Hypothalamus (tissue), 51 donors: ENCODE measurements at regions not wholly inside any gene's neighbourhood (a gene's known extent, or its start where the extent isn't known, plus 50 kb on each side); places are given as distances from the start of the nearest gene placed in this dataset.

Experiments used
- DNase-seq, 51 donors: peaks; one replicate each; lab custom pipeline; 2025; lab: John Stamatoyannopoulos, UW

DNA sequence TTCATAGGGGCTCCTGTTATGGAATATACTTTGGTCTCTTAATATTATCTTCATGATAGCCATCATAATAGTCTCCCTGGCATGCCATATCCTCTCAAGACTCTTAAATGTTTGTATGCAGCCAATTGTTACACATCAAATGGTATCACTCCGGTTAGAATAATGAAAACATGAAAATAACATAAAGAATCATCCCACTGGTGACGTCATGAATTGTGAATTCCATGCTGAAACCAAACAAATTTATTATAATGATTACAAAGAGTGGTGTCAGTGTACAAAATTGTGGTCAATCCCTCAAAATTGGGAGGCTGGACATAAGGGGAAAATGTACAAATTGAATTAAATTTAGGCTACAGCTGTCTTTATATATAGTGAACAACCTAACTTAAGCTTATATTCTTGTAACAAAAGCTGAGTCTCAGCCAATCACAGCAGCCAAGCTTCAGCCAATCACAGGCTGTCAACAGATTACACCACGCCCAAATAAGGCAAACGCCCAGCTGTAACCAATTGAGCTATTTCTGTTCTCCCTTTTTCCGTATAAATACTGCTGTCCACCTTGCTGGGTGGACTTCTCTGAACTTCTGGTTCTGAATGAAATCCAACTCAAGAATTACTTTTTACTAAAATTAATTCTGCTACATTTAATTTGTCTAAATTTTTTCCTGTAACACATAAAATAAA, 156.1 kb downstream of the CHD9NB start:
- no peak for DNase-seq

DNA sequence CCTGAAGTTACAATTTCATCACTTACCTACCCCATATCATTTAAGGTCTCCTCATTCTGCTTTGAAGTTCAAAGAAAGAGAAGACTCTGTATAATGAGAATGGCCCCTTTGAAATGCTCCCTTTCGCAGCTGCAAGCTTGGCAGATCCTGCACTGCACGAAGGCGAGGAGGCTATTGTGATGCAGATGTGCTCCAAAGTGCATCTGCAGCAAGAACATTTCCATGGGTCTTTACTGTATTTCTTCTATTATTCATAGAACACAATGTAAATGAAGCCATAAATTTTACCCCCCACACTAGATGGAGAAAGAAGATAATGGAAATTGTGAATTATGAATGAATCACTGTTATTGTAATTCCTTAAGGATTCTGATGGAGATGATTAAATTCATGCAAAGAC, 178.7 kb downstream of the CHD9NB start:
- DNase-seq: peak in 4 of 51 donors; percentile 2 to 15 (median 4)

DNA sequence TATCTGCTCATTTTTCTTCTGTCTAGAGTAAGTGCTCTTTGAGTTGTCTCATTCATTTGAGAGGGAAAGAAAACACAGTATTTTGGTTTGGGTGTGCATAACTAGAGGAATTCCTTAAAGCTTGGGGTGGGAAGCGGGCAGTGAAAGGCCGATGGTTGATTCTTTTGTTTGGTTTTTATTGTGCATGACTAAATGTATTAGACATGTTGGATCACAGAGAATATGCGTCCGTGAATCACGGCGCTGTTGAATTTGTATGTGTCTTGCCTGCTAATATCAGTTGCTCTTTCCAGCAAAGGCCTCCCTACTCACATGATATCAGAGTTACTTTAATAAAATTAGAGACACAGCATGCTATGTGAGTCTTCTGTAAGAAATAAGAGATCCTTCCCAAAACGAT, 180.0 kb downstream of the CHD9NB start:
- no peak for DNase-seq

DNA sequence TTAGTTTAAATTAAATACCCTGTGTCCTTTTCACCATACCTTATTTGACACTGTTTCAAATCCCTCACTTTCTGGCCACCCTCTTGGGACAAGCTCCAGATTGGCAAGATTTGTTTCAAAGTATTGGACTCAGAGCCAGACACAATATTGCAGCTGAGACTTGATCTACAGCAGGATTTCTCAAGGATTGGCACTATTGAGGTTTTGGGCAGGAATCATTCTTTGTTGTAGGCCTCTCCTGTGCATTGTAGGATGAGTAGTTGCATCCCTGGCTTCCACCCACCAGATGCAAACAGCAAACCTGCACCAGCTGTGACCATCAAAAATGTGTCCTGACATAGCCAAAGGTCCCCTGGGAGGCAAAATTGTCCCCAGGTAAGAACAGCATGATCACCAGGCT, 181.2 kb downstream of the CHD9NB start:
- DNase-seq: no peak

DNA sequence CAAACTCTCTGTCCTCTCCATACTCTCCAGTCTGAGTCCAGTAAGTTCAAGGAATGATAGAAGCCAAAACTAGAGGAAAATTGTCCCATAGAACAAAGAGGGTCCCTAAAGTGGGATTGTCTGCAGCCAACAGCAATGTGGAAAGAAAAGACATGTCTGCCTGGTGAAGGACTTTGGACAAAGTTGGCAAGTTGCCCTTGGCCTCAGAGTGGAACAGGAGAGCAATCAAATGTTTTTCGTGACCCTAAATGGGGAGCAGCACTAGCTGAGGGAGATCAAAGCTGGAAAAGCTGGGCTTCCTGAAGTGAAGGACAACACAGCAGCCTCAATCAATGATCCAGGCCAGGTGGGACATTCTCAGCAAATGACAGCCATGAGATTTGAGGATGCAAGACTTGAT, 183.5 kb downstream of the CHD9NB start:
- DNase-seq: no peak

DNA sequence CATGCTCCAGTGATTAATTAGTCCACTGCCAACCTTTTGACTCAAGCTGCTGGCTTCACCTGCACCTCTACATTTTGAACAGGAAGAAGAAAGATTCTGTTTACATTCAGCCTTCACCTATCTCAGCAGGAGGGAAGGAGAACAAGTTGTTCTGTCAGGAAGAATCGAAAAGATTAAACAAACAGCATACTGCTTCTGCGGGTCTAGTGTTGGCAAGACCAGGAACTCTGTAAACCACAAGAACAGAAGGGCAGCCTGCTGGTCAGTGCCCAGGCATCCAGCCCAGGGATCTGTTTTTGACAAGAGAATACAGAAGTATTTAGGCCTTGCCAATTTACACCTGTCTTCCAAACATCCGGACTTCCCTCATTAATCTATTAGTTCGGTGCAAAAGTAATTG, 189.7 kb downstream of the CHD9NB start:
- DNase-seq: no peak

DNA sequence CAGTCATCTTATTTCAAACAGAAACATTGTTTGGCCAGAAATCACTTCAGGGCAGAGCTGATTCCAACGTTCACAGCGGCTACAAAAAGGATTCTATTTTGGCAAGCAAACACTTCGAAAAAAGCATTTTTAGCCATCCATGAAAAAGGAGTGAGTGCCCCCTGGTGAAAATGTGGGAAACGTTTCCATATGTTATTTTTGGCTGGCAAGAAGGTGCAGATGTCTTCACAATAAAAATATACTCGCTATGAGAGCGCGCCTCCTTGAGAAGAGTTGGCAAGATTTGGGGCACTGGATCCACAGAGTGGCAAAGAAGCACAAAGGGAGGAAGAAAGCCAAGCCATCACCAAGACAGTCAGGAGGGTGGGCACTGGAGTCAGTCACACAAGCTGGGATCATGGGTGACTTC, 191.1 kb downstream of the CHD9NB start:
- peak in 6 of 51 donors; percentile 0 to 24 (median 5) for DNase-seq

DNA sequence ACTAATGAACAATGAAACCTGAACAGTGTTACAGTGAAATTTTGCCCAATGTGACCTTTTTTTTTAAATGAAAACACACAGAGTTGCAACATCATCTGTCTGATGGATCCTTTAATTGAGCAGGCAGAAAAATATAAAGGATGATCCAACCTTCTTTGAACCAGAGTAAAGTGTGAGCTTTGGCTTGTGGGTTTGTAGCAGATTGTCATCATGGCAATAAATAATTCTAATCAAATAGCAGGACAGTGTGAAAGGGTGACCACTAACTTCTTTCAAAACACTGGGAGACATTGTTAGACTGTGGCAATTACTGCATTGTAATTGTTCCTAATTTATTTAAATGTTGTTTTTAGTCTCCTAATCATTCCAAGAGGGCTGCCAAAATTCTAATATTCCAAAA, 197.2 kb downstream of the CHD9NB start:
- no peak for DNase-seq

DNA sequence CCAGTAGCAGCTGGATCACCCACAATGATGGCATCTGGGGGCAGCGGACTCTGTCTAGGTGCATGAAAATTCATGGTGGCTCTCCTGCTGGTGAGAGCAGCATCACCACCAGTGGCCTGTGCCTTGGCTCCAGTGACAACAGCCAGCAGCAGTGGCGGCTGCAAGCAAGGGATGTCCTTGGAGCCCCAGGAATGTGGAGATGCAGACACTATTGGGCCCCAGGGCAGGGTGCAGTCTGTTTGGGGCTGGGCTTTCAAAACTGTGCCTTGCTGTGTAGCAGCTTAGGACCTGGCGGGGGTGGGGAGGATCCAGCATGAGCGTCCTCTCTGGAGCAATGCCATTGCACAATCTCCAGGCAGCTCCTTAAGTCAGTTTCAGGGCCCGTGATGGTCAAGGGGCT, 199.7 kb downstream of the CHD9NB start:
- no peak for DNase-seq

DNA sequence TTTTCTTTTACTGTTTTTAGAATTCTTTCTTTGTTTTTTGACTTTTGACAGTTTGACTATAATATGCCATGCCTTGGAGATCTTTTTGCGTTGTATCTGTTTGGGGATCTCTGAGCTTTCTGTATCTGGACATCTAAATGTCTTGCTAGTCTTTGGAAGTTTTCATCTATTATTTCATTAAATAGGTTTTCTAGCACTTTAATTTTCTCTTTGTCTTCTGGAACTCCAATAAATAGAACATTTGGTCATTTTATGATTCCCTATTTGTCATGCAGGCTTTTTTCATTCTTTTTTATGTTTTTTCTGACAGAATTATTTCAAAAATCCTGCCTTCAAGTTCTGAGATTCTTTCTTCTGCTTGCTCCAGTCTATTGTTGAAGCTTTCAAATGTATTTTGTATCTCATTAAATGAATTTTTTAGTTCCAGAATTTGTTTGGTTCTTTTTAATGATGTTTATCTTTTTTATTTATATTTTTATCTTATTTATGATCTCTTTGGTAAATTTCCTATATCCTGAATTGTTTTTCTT, 201.4 kb downstream of the CHD9NB start:
- DNase-seq: no peak

DNA sequence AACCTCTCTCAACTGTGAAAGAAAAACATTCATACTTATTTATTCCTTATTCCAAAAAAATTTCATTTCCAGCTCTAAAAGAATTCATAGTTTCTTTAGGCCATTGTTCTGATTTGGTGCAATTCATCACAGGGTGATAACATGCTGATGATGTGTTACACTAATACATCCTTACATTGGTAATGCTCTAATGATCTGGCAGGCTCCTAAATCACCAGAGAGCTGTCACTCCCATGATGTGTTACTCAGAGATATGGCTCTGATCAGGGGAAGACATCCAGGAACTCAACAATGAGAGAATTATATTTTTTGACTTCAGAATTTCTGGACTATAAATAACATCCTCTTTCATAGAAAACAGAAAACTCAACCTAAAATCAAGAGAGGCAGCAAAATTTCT, 209.3 kb downstream of the CHD9NB start:
- no peak for DNase-seq

DNA sequence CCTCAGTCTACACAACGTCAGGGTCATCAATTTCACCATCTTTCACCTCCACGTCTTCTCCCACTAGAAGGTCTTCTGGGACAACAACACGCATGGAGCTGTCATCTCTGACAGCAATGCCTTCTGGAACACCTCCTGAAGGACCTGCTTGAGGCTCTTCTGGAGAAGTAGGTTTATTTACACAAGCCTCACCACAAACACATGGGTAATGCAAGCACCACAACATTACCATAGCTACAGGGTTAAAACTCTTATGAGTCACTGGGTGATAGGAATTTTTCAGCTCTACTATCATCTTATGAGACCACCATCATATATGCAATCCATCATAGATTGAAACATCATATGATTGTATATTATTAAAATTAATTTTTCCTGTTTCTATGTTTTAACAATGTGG, 215.4 kb downstream of the CHD9NB start:
- DNase-seq: no peak

DNA sequence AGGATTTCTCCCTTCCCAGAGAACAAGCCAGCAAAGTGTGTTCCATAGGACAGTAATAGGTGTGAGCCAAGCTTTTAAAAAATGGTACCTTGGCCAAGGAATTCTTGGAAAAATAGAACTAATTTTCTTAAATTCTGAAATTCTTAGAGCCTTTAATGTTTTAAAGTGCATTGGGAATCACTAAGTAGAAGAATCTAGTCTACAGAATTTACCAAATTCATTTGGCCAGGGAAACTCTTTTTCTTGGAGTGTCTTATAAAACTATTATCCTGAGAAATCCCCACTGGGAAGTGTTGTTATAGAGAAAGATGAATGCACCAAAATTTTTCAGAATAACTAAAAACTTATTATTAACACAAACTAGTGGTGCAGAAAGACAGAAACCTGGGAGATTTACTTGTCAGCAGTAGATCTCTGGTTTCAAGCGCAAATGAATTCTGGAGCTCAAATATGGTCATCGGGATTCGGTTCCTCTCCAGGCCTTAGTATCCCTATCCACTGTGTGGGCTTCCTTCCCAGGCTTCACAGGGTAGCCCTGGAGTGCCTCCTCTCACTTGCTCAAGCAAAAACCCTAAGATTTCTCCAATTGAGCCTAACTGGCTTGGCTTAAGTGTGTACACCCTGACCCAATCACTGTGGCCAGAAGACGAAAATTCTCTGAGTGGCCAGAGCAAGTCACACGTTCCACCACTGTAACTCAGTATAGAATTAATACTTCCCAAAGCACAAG, 217.8 kb downstream of the CHD9NB start:
- DNase-seq: no peak

DNA sequence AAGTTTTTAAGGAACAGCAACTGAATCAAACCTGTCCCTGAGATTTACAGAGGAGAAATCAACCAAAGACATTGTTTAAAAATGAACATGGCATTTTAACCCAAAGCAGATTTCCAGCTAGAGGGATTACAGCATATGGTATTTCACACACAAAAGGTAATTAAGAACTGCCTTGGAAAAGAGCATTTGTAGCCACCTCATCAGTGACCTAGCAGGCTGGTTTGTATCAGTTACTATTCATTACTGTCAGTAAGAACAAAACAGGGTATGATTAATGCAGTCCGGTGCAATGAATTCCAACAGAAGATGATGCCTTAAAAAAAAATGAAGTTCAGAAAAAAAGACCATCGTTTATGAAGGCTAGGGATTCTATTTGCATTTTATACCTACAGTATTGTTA, 219.9 kb downstream of the CHD9NB start:
- no peak for DNase-seq

DNA sequence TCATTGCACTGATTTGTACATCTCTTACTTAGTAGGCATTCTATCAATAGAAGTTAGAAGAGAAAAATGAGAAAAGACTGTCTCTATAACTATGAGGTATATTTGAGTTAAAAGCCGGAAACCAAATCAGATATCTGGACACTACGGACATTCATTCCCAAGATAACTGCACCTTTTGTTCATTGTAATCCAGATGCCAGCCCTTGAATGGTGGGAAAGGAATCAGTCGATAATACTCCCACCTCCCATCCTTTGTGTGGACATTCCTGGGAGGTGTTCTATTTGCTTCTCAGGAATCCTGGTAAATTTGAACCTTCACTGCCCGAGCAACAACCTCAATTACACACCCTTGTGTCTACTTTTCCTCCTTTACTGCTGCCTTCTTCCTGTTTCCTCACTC, 225.2 kb downstream of the CHD9NB start:
- no peak for DNase-seq

DNA sequence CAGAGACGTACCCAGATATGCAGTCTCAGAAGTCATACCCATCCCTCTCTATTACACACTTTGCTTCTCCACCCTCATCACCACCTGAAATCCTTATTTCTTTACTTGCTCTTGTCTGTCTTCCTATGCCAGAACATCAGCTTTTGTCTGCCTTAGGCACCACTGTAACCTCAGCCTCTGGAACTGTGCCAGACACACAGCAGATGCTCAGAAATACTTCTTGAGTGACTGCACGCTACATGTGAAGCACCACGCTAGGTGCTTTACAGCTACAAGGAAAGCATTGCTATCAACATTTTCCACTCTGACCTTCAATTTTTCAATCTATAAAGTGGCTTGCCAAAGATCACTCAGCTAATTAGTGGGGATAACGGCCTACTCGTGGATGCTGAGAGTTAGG, 226.8 kb downstream of the CHD9NB start:
- DNase-seq: no peak

DNA sequence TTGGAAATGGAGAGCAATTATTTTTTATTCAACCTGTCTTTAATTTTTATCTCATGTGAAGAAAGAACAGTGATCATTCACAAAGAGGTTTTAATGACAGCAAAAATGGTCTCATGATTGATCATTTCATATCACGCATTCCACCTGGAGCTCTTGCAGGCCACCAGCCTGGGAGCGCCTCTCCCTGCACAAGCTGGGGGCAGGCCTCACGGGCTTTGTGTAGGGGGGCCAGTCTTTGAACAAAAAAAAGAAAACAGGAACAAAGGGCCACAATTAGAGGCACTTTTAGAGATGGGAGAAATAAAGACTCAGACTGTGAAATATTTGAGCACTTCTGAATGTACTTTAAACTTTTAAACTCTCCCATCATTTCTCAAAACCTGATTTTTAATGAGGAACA, 232.9 kb downstream of the CHD9NB start:
- DNase-seq: no peak

DNA sequence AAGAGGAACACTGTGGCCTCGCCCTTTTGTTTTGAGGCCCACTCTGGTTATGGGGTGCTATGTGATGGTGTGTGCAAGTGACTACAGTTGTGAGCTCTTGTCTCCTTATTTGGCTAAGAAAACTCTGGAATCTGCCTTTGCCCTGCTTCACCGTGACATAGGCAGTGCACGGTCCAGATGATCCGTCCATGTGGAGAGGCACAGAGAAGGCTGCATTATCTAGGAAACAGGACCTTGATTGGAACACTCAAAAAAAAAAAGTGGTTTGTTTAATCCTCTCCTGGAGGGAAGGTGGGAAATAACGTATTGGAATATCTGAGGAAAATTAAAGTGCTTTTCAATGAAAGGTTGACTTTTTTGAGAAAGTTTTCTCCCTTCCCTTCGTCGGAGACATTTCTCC, 233.3 kb downstream of the CHD9NB start:
- no peak for DNase-seq

DNA sequence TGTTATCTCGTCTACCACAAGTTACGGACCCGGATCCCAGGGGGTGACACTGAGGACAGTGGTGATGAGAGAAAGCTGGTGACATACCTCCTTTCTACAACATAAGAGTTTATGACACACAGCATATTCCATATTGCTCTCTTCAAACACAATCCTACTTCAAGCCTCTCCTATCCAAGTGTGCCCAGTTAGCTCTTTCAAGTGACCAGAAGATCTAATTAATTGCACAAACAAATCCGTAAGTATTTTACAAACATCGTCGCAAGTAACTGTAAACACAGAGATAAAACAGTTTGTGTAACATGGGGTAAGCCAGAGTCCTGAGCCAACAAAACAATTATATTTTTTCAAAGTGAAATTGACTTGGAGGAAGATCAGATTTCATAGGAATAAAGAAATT, 235.0 kb downstream of the CHD9NB start:
- DNase-seq: no peak

DNA sequence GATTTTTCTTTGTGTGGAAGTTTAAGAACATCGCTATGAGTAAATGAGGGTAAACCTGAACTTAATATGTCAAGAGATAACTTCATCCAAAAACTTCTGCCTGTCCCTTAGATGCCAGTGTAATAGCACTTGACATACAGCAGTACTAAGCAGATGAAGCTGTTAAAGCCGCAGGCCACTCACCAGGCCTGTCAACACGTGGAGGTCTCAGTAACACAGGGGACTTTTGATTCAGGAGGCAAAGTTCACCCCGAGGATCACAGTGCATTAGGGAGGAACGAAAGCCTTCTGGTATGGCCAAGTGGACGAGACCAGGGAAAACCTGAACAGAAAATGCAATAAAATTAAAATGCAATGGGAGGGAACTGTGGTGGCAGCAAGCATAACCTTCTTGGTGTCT, 235.7 kb downstream of the CHD9NB start:
- no peak for DNase-seq

DNA sequence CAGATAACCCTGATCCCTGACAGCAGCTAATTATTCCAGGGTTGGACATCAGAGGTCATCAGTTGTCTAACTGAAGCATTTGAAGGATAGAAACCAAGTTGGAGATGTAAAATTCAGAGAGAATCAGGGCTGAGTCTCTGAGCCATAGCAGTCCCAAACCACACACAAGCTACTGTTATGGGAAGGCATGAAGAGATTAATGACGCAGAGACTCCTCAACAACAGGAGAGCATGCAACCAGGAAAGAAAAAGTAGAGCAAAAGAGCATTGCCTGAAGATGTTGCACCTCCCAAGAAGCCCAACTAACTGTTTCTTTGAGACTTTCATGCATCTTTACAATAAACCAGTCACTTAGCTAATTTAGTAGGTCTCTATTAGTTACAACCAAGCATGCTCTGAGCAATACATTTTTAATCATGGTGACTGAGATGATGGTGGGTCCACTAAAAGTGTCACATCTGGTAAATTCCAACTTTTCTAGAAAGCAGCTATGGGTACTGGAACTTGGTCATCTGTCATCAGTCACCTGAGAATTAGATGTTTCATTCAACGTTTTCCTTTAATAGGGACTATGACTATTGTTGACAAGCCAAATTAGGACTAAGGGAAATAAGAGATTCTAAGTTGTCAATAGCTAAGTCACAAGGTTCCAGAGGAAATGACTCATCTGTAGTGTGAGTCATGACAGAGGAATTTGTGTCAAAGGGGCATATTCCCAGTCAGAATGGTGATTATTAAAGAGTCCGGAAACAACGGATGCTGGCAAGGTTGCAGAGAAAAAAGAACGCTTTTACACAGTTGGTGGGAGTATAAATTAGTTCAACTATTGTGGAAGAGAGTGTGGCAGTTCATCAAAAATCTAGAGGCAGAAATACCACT, 239.8 kb downstream of the CHD9NB start:
- no peak for DNase-seq
